CD14-positive monocyte (primary cell): ENCODE measurements at regions not wholly inside any gene's neighbourhood (a gene's known extent, or its start where the extent isn't known, plus 50 kb on each side); places are given as distances from the start of the nearest gene placed in this dataset. TPM values are rescaled to one million over a fixed set of nuclear protein-coding genes. Genes with fewer than 3 reads are reported as not detected.

ENCODE experiments used
- DNase-seq, 3 donors: peaks; one replicate each; pipeline ENCODE4 v3.0.0-alpha.2; 2011 to 2022
- H2AFZ ChIP-seq: 2 replicates; pipeline ENCODE4 v1.6.0; 2012; ENCODE audit warnings: mild to moderate bottlenecking, low read depth, low read length, inconsistent platforms; ENCODE audit not compliant: insufficient read depth, poor library complexity, severe bottlenecking
- H3K27ac ChIP-seq, 2 donors: 1 replicate in 1 of 2; 2 replicates in 1 of 2; pipeline ENCODE4 v1.5.1; 2012 to 2013; ENCODE audit warnings: low read length in 2 of 2, control low read depth in 1 of 2, inconsistent platforms in 1 of 2, low read depth in 1 of 2, mild to moderate bottlenecking in 1 of 2
- H3K27me3 ChIP-seq, 2 donors: one replicate each; pipeline versions ENCODE4 v1.6.0 to v1.6.1; 2011 to 2013; ENCODE audit warnings: low read length in 2 of 2; ENCODE audit not compliant: control insufficient read depth in 2 of 2, insufficient read depth in 2 of 2
- H3K36me3 ChIP-seq, 2 donors: replicated peaks in 1 of 2; 1 replicate in 1 of 2; 2 replicates in 1 of 2; pipeline versions ENCODE4 v1.5.1 to v1.6.1; 2012 to 2013; ENCODE audit warnings: low read length in 2 of 2, control low read depth in 1 of 2, inconsistent platforms in 1 of 2, mild to moderate bottlenecking in 1 of 2; ENCODE audit not compliant: insufficient read depth in 2 of 2, control insufficient read depth in 1 of 2
- H3K4me1 ChIP-seq, 2 donors: 1 replicate in 1 of 2; 2 replicates in 1 of 2; pipeline versions ENCODE4 v1.5.1 to v1.6.1; 2012 to 2013; ENCODE audit warnings: low read length in 2 of 2, control low read depth in 1 of 2, inconsistent platforms in 1 of 2, mild to moderate bottlenecking in 1 of 2, moderate library complexity in 1 of 2; ENCODE audit not compliant: insufficient read depth in 2 of 2, control insufficient read depth in 1 of 2
- H3K4me2 ChIP-seq: replicated peaks from 2 replicates; pipeline ENCODE3; 2012; ENCODE audit warnings: low read length, moderate library complexity, mild to moderate bottlenecking; ENCODE audit not compliant: poor library complexity, severe bottlenecking; ENCODE audit errors: extremely low read depth
- H3K4me3 ChIP-seq, 3 experiments: fragments of 200-600 bp in 1 of 3; sonication (generic) in 1 of 3; replicated peaks in 1 of 3; 1 replicate in 2 of 3; 2 replicates in 1 of 3; pipeline ENCODE4 v1.5.1; 2011 to 2013; ENCODE audit warnings: low read length in 3 of 3, mild to moderate bottlenecking in 3 of 3, control low read depth in 2 of 3, low read depth in 2 of 3, inconsistent platforms in 1 of 3, moderate library complexity in 1 of 3
- H3K79me2 ChIP-seq: 2 replicates; pipeline ENCODE4 v1.6.0; 2012; ENCODE audit warnings: mild to moderate bottlenecking, control low read depth, inconsistent platforms, low read length, moderate library complexity; ENCODE audit not compliant: insufficient read depth
- H3K9ac ChIP-seq: 2 replicates; pipeline ENCODE4 v1.6.0; 2017; ENCODE audit warnings: low read length, mild to moderate bottlenecking; ENCODE audit not compliant: insufficient read depth, poor library complexity, severe bottlenecking
- H3K9me3 ChIP-seq, 2 donors: replicated peaks in 1 of 2; 1 replicate in 1 of 2; 2 replicates in 1 of 2; pipeline versions ENCODE4 v1.5.1 to v1.6.1; 2012 to 2013; ENCODE audit warnings: low read length in 2 of 2, control low read depth in 1 of 2; ENCODE audit not compliant: control insufficient read depth in 1 of 2, insufficient read depth in 1 of 2
- H4K20me1 ChIP-seq: 2 replicates; pipeline ENCODE4 v1.6.0; 2012; ENCODE audit warnings: mild to moderate bottlenecking, low read length, control low read depth, moderate library complexity; ENCODE audit not compliant: insufficient read depth
- H3K27ac Mint-ChIP-seq, 7 donors: one replicate each; pipeline ENCODE4 v1.8.0; 2020; ENCODE audit warnings: mild to moderate bottlenecking in 7 of 7, mixed read lengths in 7 of 7, moderate library complexity in 6 of 7, inconsistent platforms in 2 of 7
- H3K27me3 Mint-ChIP-seq, 3 donors: one replicate each; pipeline ENCODE4 v1.8.0; 2021 to 2022; ENCODE audit warnings: low read depth in 3 of 3, mild to moderate bottlenecking in 3 of 3, mixed read lengths in 3 of 3, moderate library complexity in 3 of 3, inconsistent platforms in 1 of 3
- H3K36me3 Mint-ChIP-seq, 2 donors: one replicate each; pipeline ENCODE4 v1.8.0; 2020; ENCODE audit warnings: mixed read lengths in 2 of 2, inconsistent platforms in 1 of 2, mild to moderate bottlenecking in 1 of 2
- H3K4me1 Mint-ChIP-seq: one replicate; pipeline ENCODE4 v1.8.0; 2020; ENCODE audit warnings: mild to moderate bottlenecking, mixed read lengths
- H3K4me3 Mint-ChIP-seq, 2 donors: one replicate each; pipeline ENCODE4 v1.8.0; 2020; ENCODE audit warnings: mild to moderate bottlenecking in 2 of 2, mixed read lengths in 2 of 2, moderate library complexity in 1 of 2
- H3K9me3 Mint-ChIP-seq, 7 donors: one replicate each; pipeline ENCODE4 v1.8.0; 2020 to 2022; ENCODE audit warnings: mixed read lengths in 7 of 7, mild to moderate bottlenecking in 6 of 7, moderate library complexity in 6 of 7, inconsistent platforms in 2 of 7
- WGBS: methylation state at CpG from one replicate; pipeline ENCODE4 v1.1.5; 2013; ENCODE audit warnings: missing lambda C conversion rate; ENCODE audit not compliant: insufficient coverage; 5-methylcytosine and 5-hydroxymethylcytosine counted together
- intact Hi-C, 2 donors: fragments of 100-400 bp; cut with micrococcal nuclease; formaldehyde crosslinking; loops; one replicate each; pipeline versions ENCODE4 v1.15.0 to v1.15.1; 2023
- small RNA-seq: library from RNA; depleted of rRNA; stranded (forward); fragments of <200 nt; gene quantifications from one replicate; pipeline ENCODE3, GENCODE V24; 2012; ENCODE audit warnings: low read depth; ENCODE audit not compliant: insufficient read length
- TF ChIP-seq, protein P1 (sequence below): fragments of 200-600 bp; IDR thresholded peaks from one replicate; pipeline ENCODE4 v1.8.0; 2022; ENCODE audit warnings: antibody characterized with exemption, mild to moderate bottlenecking

- Mint-ChIP-seq H3K9me3 (peaks cover 2 to 7% (median 3%) of the 10 kb centered on the region in 7 donors), H3K36me3 (no peaks in the 10 kb centered on the region), H3K4me1 (peaks cover 3% of the 10 kb centered on the region), H3K27me3 (peaks cover under 1 to 9% (median 1%) of the 10 kb centered on the region in 3 donors), H3K4me3 (no peak overlapping the region), H3K27ac (no peak overlapping the region)
- Histone ChIP-seq H3K27ac (no peak overlapping the region), H3K4me2 (no peak overlapping the region), H4K20me1 (no peaks in the 10 kb centered on the region), H3K9ac (no peak overlapping the region), H2AFZ (no peak overlapping the region), H3K4me1 (no peaks in the 10 kb centered on the region), H3K9me3 (no peaks in the 10 kb centered on the region), H3K4me3 (no peak overlapping the region), H3K36me3 (no peaks in the 10 kb centered on the region), H3K27me3 (peaks cover 0 to 4% of the 10 kb centered on the region in 2 donors), H3K79me2 (no peaks in the 10 kb centered on the region)
- intact Hi-C loops: no loop called here
- no peak for DNase-seq
- WGBS: no CpG with 5 or more reads among the region's 1 CpG
- TF ChIP-seq, protein P1, sequence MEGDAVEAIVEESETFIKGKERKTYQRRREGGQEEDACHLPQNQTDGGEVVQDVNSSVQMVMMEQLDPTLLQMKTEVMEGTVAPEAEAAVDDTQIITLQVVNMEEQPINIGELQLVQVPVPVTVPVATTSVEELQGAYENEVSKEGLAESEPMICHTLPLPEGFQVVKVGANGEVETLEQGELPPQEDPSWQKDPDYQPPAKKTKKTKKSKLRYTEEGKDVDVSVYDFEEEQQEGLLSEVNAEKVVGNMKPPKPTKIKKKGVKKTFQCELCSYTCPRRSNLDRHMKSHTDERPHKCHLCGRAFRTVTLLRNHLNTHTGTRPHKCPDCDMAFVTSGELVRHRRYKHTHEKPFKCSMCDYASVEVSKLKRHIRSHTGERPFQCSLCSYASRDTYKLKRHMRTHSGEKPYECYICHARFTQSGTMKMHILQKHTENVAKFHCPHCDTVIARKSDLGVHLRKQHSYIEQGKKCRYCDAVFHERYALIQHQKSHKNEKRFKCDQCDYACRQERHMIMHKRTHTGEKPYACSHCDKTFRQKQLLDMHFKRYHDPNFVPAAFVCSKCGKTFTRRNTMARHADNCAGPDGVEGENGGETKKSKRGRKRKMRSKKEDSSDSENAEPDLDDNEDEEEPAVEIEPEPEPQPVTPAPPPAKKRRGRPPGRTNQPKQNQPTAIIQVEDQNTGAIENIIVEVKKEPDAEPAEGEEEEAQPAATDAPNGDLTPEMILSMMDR: no peak
These were observed 50.0 kb upstream of the PCGF5 start for GRCh38 chr10:91170418-91170817.

Small RNA genes in the stretch of these regions (small RNA-seq; reads per million reads assigned to genes)
- gene AL365434.2: not detected
